Bronchial epithelial cell (primary cell): ENCODE measurements at regions not wholly inside any gene's neighbourhood (a gene's known extent, or its start where the extent isn't known, plus 50 kb on each side); places are given as distances from the start of the nearest gene placed in this dataset.

ENCODE experiments used
- DNase-seq: peaks from one replicate; pipeline ENCODE4 v3.0.0-alpha.2; 2010; ENCODE audit warnings: low read depth
- FAIRE-seq: peaks from 2 replicates; lab custom pipeline; 2011; peaks lifted over from hg19 to GRCh38; lab: Jason Lieb, UNC
- H3K27me3 ChIP-seq: 2 replicates; pipeline ENCODE4 v1.5.1; 2011; ENCODE audit warnings: low read length; ENCODE audit not compliant: control insufficient read depth, insufficient read depth
- H3K36me3 ChIP-seq: 2 replicates; pipeline ENCODE4 v1.5.1; 2011; ENCODE audit warnings: low read length; ENCODE audit not compliant: control insufficient read depth, insufficient read depth
- H3K4me3 ChIP-seq: 2 replicates; pipeline ENCODE4 v1.5.1; 2011; ENCODE audit warnings: mild to moderate bottlenecking, low read depth, low read length, control low read depth
- TF ChIP-seq, protein P1 (sequence below): IDR thresholded peaks from 2 replicates; pipeline ENCODE4 v1.5.1; 2011; ENCODE audit warnings: mild to moderate bottlenecking, moderate library complexity, low read length, control low read depth, inconsistent platforms; ENCODE audit not compliant: insufficient read depth, severe bottlenecking

DNA sequence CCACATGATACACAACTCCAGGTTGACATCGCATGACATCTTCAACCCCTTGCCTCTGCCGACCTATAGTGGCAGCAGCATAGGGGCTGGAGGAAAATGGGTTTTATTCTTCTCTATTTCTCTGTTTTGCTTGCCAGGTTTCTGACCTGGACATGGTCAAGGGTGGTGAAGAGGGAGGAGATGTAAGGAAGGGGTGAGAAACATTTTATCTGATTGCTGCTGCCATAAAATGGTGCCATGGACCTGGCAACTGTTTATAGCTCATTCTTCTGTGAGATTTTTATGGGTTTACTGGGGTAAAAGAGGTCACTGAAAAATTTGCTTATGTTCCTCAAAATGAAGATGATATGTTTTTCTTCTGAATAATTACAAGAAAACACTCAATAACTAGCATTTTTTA is 266.7 kb upstream of the FOXQ1 start:
- Histone ChIP-seq H3K36me3 (no peaks in the 10 kb centered on the region), H3K4me3 (no peak overlapping the region), H3K27me3 (peaks cover 10% of the 10 kb centered on the region)
- TF ChIP-seq, protein P1, sequence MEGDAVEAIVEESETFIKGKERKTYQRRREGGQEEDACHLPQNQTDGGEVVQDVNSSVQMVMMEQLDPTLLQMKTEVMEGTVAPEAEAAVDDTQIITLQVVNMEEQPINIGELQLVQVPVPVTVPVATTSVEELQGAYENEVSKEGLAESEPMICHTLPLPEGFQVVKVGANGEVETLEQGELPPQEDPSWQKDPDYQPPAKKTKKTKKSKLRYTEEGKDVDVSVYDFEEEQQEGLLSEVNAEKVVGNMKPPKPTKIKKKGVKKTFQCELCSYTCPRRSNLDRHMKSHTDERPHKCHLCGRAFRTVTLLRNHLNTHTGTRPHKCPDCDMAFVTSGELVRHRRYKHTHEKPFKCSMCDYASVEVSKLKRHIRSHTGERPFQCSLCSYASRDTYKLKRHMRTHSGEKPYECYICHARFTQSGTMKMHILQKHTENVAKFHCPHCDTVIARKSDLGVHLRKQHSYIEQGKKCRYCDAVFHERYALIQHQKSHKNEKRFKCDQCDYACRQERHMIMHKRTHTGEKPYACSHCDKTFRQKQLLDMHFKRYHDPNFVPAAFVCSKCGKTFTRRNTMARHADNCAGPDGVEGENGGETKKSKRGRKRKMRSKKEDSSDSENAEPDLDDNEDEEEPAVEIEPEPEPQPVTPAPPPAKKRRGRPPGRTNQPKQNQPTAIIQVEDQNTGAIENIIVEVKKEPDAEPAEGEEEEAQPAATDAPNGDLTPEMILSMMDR, result no peak
- FAIRE-seq, result no peak
- DNase-seq, result no peak

DNA sequence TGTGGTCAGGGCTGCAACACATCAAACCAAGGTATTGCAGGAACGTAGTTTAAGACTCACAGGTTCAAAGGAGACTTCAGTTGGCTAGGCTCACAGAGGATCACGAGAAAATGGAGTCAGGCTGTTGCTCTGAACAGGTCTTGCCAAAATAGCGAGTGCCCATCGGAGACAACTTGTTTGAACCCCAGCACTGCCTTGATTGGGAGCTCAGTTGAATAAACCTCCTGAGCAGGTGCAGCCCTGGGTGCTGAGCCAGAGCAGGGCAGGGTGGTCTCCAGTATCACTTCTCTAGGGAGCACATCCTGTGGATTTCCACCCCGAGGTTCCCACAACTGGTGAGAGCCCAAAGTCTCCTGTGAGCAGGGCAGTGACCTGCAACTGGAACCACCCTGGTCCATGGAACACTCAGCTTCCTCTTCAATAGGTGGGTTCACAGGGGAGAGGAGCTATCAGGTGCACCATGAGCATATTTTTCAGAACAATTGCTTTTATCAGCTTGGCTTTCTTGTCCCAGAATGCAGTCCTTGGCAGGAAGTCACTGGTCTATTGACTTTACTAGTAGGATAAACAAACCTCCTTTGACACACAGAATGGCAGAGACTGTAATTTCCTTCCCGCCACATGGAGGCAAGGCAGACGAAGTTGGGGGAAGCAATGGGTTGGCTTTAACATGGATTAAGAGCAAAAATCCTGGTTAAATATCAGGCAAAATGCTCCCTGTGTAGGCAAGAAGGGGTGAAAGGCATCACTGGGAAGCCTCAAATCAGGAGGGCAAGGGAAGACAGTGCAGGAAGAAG is 267.7 kb upstream of the FOXQ1 start:
- Histone ChIP-seq H3K36me3 (no peaks in the 10 kb centered on the region), H3K4me3 (no peak overlapping the region), H3K27me3 (peaks cover 10% of the 10 kb centered on the region)
- peak; percentile 18 for FAIRE-seq
- TF ChIP-seq, protein P1, result no peak
- DNase-seq, result no peak

DNA sequence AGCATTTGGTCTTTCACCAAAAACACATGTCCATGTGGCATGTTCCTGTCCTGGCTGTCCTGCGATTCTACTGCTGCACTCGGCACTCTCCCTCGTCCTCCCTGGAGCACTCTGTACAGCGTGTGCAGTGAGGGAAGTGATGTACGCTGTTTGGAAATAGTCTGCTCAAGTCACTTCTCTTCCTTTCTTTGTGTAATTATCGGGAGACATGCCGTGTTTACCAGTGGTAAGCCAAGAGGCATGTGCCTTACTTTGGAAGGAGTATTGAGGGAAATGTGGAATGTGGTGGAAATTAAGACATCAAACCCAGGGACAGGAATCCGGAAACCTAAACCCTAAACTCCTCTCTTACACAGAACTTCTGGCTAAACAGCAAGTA is 268.5 kb upstream of the FOXQ1 start:
- TF ChIP-seq, protein P1, result no peak
- Histone ChIP-seq H3K36me3 (no peaks in the 10 kb centered on the region), H3K27me3 (peaks cover 10% of the 10 kb centered on the region), H3K4me3 (no peak overlapping the region)
- FAIRE-seq (no peak), DNase-seq (no peak)

DNA sequence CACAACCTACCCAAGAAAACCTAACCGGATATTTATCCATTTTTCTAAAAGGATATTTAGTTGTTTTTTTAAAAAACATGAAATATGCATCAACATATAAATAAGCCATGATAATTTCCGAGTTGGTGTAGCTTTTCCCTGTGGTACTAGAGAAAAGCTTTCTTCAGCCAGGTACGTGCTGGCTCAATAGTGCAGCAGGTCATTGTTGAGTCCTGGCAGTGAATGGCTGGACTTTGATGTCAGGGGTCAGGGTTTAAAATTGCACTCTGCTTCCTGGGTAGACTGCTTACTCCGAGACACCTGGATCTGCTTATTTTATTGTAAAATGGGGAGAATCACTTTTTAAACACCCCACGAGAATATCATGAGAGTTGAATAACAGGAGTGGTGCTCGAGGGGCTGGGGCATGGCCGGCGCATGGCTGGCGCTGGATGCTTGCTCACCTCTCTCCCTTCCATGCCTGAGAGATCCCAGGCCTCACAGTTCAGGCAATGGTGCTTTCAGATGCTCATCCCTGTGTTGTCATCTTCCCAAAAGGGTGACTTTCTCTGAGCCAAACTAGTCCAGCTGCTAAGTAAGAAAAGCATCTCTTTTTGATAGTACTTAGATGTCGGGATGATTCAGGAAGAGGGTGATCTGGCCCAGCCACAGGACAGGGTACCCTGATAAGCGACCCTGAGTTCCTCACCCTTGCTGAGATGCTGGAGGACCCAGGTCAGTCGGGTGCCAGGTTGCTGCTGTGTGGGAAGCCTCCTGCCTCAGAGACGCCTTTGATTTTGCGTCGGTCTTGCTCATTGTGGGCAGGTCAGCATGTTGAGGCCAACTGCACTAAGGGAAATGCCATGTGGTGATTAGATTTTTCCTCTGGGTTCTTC is 269.1 kb upstream of the FOXQ1 start:
- DNase-seq (no peak), FAIRE-seq (peak; percentile 55)
- Histone ChIP-seq H3K36me3 (no peaks in the 10 kb centered on the region), H3K4me3 (no peak overlapping the region), H3K27me3 (peaks cover 5% of the 10 kb centered on the region)
- TF ChIP-seq, protein P1, result no peak

DNA sequence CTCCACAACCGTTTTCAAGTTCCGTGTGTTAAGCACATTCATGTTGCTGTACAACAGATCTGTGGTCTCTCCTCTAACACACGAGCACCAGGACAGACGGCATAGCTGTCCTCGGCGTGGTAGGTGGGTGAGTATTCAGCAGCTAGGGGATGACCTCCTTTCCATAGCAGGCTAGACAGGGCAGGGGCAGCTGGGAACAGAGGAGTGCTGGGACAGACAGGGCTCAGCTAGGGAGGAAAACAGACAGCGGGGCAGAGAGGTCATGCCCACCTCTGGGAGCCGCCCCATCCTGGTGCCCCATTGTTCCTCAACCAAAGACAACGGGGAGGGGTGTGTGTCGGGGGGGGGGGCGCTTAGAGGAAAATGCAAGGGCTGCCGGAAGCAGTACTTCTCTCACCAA is 271.5 kb upstream of the FOXQ1 start:
- H3K27me3 ChIP-seq, result peaks cover 3% of the 10 kb centered on the region
- H3K4me3 ChIP-seq, result no peak overlapping the region
- TF ChIP-seq, protein P1, result no peak
- no peak for FAIRE-seq
- no peak for DNase-seq
- H3K36me3 ChIP-seq, result no peaks in the 10 kb centered on the region
